GM12878 (cell line): ENCODE measurements at regions not wholly inside any gene's neighbourhood (a gene's known extent, or its start where the extent isn't known, plus 50 kb on each side); places are given as distances from the start of the nearest gene placed in this dataset.

Experiments
- ATAC-seq: fragments of 200-7000 bp; cut with Tn5 transposase; 3 replicates; pipeline ENCODE4 v1.9.1; 2020; ENCODE audit warnings: mild to moderate bottlenecking, moderate library complexity
- BruUV-seq: library from RNA; stranded (reverse); fragments of 400-500 nt; replicated peaks from 2 replicates; lab custom pipeline; 2021; lab: Mats Ljungman, UMichigan
- CTCF ChIA-PET: fragments of 300-600 bp; sonication (Branson Sonifier 250); formaldehyde crosslinking; extraction: SDS; loops from one replicate; lab custom pipeline; 2021; ENCODE audit warnings: inconsistent platforms; lab: Yijun Ruan, JAX
- POLR2A ChIA-PET: fragments of 350-600 bp; formaldehyde crosslinking; extraction: SDS; loops from one replicate; lab custom pipeline; 2021; ENCODE audit warnings: inconsistent platforms; lab: Charles Lee
- RAD21 ChIA-PET: fragments of 300-600 bp; sonication (Branson Sonifier 250); formaldehyde crosslinking; loops from one replicate; lab custom pipeline; 2023; ENCODE audit warnings: antibody characterized with exemption; ENCODE audit not compliant: unreplicated experiment; lab: Charles Lee
- SMC1A ChIA-PET: fragments of 300-600 bp; sonication (Branson Sonifier 250); formaldehyde crosslinking; loops from one replicate; lab custom pipeline; 2023; ENCODE audit not compliant: unreplicated experiment, uncharacterized antibody; lab: Charles Lee
- DNase-seq: peaks from one replicate; pipeline ENCODE4 v3.0.0-alpha.2; 2011; ENCODE audit warnings: low read depth, low spot score
- FAIRE-seq: peaks from 3 replicates; lab custom pipeline; 2011; peaks lifted over from hg19 to GRCh38; lab: Jason Lieb, UNC
- H2AFZ ChIP-seq: 2 replicates; pipeline ENCODE4 v1.6.0; 2011; ENCODE audit warnings: low read depth, low read length, control low read depth; ENCODE audit not compliant: control insufficient read depth
- H3K27ac ChIP-seq: 2 replicates; pipeline ENCODE4 v1.5.1; 2011; ENCODE audit warnings: control low read depth; ENCODE audit not compliant: control insufficient read depth, insufficient read depth
- H3K27me3 ChIP-seq, 2 experiments: replicated peaks in 1 of 2; 2 replicates each; pipeline versions ENCODE4 v1.6.0 to v1.6.1; 2011; ENCODE audit warnings: low read length in 1 of 2; ENCODE audit not compliant: control insufficient read depth in 2 of 2, insufficient read depth in 2 of 2
- H3K36me3 ChIP-seq, 2 experiments: 2 replicates each; pipeline ENCODE4 v1.5.1; 2011; ENCODE audit warnings: low read length in 1 of 2; ENCODE audit not compliant: control insufficient read depth in 2 of 2, insufficient read depth in 2 of 2
- H3K4me1 ChIP-seq: 2 replicates; pipeline ENCODE4 v1.6.1; 2011; ENCODE audit warnings: mild to moderate bottlenecking, low read length, moderate library complexity, mixed read lengths; ENCODE audit not compliant: control insufficient read depth, insufficient read depth
- H3K4me2 ChIP-seq: 2 replicates; pipeline ENCODE4 v1.6.0; 2011; ENCODE audit warnings: control low read depth; ENCODE audit not compliant: control insufficient read depth, insufficient read depth
- H3K4me3 ChIP-seq: fragments of 200-600 bp; sonication (generic); 2 replicates; pipeline ENCODE4 v1.5.1; 2016
- H3K79me2 ChIP-seq: 2 replicates; pipeline ENCODE4 v1.6.0; 2011; ENCODE audit warnings: low read length; ENCODE audit not compliant: control insufficient read depth, insufficient read depth
- H3K9ac ChIP-seq: 2 replicates; pipeline ENCODE4 v1.8.0; 2011; ENCODE audit warnings: low read length, control low read depth, mixed read lengths; ENCODE audit not compliant: control insufficient read depth, insufficient read depth
- H3K9me3 ChIP-seq: replicated peaks from 3 replicates; pipeline ENCODE4 v1.5.1; 2011; ENCODE audit warnings: mild to moderate bottlenecking, low read length; ENCODE audit not compliant: control insufficient read depth, insufficient read depth
- H4K20me1 ChIP-seq: 2 replicates; pipeline ENCODE4 v1.6.0; 2011; ENCODE audit not compliant: control insufficient read depth, insufficient read depth
- BCLAF1 ChIP-seq: fragments of 450-650 bp; IDR thresholded peaks from 2 replicates; pipeline ENCODE4 v1.6.1; 2017; ENCODE audit warnings: antibody characterized with exemption, mild to moderate bottlenecking, moderate library complexity
- E2F8 ChIP-seq: fragments of 450-650 bp; IDR thresholded peaks from 2 replicates; pipeline ENCODE4 v1.6.1; 2018; ENCODE audit warnings: mild to moderate bottlenecking, low read depth, moderate library complexity; ENCODE audit not compliant: partially characterized antibody
- EP300 ChIP-seq, 2 experiments: fragments of 150-350 bp in 1 of 2; IDR thresholded peaks; 2 replicates each; pipeline ENCODE4 v1.6.1; 2011 to 2012; ENCODE audit warnings: low read depth in 2 of 2, low read length in 2 of 2, borderline replicate concordance in 1 of 2, improper control_type of control experiment in 1 of 2, inconsistent platforms in 1 of 2; ENCODE audit not compliant: control insufficient read depth in 1 of 2
- HCFC1 ChIP-seq: fragments of 150-350 bp; IDR thresholded peaks from 2 replicates; pipeline ENCODE4 v1.6.1; 2014; ENCODE audit warnings: low read length
- KLF5 ChIP-seq: fragments of 450-650 bp; IDR thresholded peaks from 2 replicates; pipeline ENCODE4 v1.6.1; 2014; ENCODE audit warnings: mild to moderate bottlenecking; ENCODE audit not compliant: partially characterized antibody
- NFYB ChIP-seq: IDR thresholded peaks from 2 replicates; pipeline ENCODE4 v1.6.1; 2011; ENCODE audit warnings: low read depth, mild to moderate bottlenecking, low read length, improper control_type of control experiment, moderate library complexity; ENCODE audit not compliant: insufficient read depth
- RCOR1 ChIP-seq: conservative IDR thresholded peaks from 2 replicates; pipeline ENCODE4 v1.6.1; 2012; ENCODE audit warnings: low read depth, low read length, improper control_type of control experiment
- USF1 ChIP-seq: IDR thresholded peaks from 2 replicates; pipeline ENCODE4 v1.6.1; 2011; ENCODE audit warnings: borderline replicate concordance, low read depth, mild to moderate bottlenecking, moderate library complexity, mixed read lengths, low read length; ENCODE audit not compliant: insufficient read depth; ENCODE audit errors: extremely low read length
- WGBS: methylation state at CpG from one replicate; pipeline ENCODE4 v1.1.6; 2016; ENCODE audit warnings: low lambda C conversion rate; ENCODE audit not compliant: insufficient replicate concordance, insufficient coverage; ENCODE audit errors: missing lambda C conversion rate; 5-methylcytosine and 5-hydroxymethylcytosine counted together
- in situ Hi-C: fragments of 300-500 bp; cut with MboI; formaldehyde crosslinking; loops from 9 replicates; pipeline ENCODE4 v1.14.3; 2018; ENCODE audit warnings: mixed read lengths
- intact Hi-C: fragments of 100-400 bp; cut with micrococcal nuclease; formaldehyde crosslinking; loops from one replicate; pipeline ENCODE4 v1.14.2; 2022; ENCODE audit not compliant: unreplicated experiment

GRCh38 chr13:90792335-90792734, 555.2 kb upstream of the MIR17HG start:
- no peaks in the 10 kb centered on the region for H3K9me3 ChIP-seq
- ChIA-PET POLR2A (no interaction called here), RAD21 (no interaction called here), CTCF (no interaction called here), SMC1A (no interaction called here)
- ATAC-seq (no peak), DNase-seq (no peak), FAIRE-seq (no peak)
- H3K4me1 ChIP-seq, result no peaks in the 10 kb centered on the region
- no peak overlapping the region for H3K4me2 ChIP-seq
- H3K9ac ChIP-seq, result no peak overlapping the region
- H3K36me3 ChIP-seq, result no peaks in the 10 kb centered on the region
- TF ChIP-seq HCFC1, result no peak
- TF ChIP-seq E2F8, result no peak
- no peak for TF ChIP-seq USF1
- TF ChIP-seq NFYB, result no peak
- no peak for TF ChIP-seq RCOR1
- no peak for TF ChIP-seq EP300 (IDR thresholded peaks at IDR 0.05; ENCODE audit: borderline replicate concordance in 1 of 2, control insufficient read depth in 1 of 2, low read depth in 2 of 2, low read length in 2 of 2)
- no peak for TF ChIP-seq KLF5
- TF ChIP-seq BCLAF1, result no peak
- in situ Hi-C loops, result no loop called here
- WGBS, result 0% methylated on average over 1 of the region's 1 CpG
- no peak overlapping the region for H2AFZ ChIP-seq
- no peaks in the 10 kb centered on the region for H3K79me2 ChIP-seq
- intact Hi-C loops, result no loop called here
- no peaks in the 10 kb centered on the region for H3K27me3 ChIP-seq
- no peak overlapping the region for H3K27ac ChIP-seq
- H4K20me1 ChIP-seq, result no peaks in the 10 kb centered on the region
- no TSS peak for BruUV-seq
- no peak overlapping the region for H3K4me3 ChIP-seq
